ENCODE measurements at regions not wholly inside any gene's neighbourhood (a gene's known extent, or its start where the extent isn't known, plus 50 kb on each side); places are given as distances from the start of the nearest gene placed in this dataset.

GRCh38 chr18:38552732-38553321 is 987.2 kb upstream of the CELF4 start:
- DNase-seq (ENCODE audit: low read depth), result no peak
- no peak for TF ChIP-seq CTCF (IDR thresholded peaks at IDR 0.05; ENCODE audit: insufficient read depth, low read depth, low read length)
- H3K4me3 ChIP-seq (ENCODE audit: low read depth, low read length), result no peak overlapping the region

DNA sequence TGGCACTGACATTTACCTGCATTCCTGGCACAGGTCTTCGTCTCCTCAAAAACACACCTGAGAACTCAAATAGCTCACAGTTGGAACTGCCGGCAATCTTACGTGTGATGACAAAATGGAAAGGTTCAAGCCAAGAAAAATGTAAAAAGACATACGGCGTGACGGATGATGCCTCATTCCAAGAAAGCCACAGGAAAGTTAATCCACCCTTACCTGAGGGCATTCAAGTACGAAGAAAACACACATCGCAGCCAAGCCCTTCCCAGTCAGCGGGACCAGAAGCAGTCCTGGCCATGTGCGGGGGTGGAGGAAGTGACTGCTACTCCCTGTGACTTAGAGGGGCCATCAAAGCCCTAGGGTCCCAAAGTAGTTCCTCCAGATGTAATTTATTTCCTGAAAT is 986.3 kb upstream of the CELF4 start:
- no peak for DNase-seq (ENCODE audit: low read depth)
- H3K4me3 ChIP-seq (ENCODE audit: low read depth, low read length), result no peak overlapping the region
- TF ChIP-seq CTCF (IDR thresholded peaks at IDR 0.05; ENCODE audit: insufficient read depth, low read depth, low read length), result no peak

DNA sequence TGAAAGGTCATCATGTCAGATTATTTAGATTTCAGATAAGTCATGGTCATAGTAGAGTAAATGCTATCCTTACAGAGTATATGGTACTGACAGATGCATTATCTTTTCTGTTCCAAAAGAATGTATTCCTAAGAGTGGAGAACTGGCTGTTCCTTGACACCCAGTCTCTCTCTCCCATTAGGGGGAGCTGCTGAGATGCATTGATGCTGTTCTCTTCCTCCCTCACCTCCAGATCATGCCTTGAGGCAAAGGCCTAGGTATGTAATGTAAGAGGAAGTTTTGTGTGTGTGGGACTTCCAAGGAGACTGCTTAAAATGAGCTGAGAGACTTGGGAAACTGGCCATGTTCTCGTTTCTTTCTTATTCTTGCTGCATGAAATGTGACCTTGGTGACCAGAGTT is 979.5 kb upstream of the CELF4 start:
- H3K4me3 ChIP-seq (ENCODE audit: low read depth, low read length), result no peak overlapping the region
- DNase-seq (ENCODE audit: low read depth), result no peak
- no peak for TF ChIP-seq CTCF (IDR thresholded peaks at IDR 0.05; ENCODE audit: insufficient read depth, low read depth, low read length)

- H3K4me3 ChIP-seq (ENCODE audit: low read depth, low read length), result no peak overlapping the region
- no peak for DNase-seq (ENCODE audit: low read depth)
- TF ChIP-seq CTCF (IDR thresholded peaks at IDR 0.05; ENCODE audit: insufficient read depth, low read depth, low read length), result no peak
Measured at GRCh38 chr18:38539856-38540255, 974.3 kb upstream of the CELF4 start.

DNA sequence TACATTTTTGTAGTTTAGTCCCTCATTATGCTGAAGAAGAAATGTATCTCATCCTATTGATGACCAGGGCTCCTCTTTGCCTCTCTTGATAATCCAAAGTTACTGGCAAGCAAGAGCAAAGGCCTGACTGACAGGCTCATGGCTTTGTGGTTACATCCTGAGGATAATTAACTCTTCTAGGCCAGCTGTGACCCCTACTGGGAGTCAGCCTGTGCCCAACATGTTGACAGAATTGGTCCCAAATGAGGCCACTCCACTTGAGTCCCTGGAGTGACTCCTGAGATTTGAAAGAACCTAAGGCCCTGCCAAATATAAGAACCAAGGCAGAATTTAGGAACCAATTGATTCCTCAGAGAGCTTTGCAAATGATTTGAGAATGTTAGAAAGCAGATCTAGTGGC is 973.8 kb upstream of the CELF4 start:
- DNase-seq (ENCODE audit: low read depth), result no peak
- TF ChIP-seq CTCF (IDR thresholded peaks at IDR 0.05; ENCODE audit: insufficient read depth, low read depth, low read length), result no peak
- H3K4me3 ChIP-seq (ENCODE audit: low read depth, low read length), result no peak overlapping the region

DNA sequence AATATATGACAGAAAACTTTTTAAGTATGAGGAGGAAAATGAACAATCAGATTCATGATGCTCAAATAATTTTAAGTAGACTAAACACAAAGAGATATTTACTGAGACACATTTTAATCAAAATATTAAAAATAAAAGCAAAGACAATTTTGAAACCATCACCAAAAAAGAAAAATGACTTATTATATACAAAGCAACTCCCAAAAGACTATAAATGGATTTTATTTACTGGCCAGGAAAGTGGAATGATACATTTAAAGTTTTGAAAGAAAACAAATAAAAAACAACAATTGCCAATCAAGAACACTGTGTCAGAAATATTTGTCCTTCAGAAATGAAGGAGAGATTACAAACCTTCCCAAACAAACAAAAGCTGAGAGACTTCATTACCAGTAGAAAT is 968.5 kb upstream of the CELF4 start:
- TF ChIP-seq CTCF (IDR thresholded peaks at IDR 0.05; ENCODE audit: insufficient read depth, low read depth, low read length), result no peak
- DNase-seq (ENCODE audit: low read depth), result no peak
- H3K4me3 ChIP-seq (ENCODE audit: low read depth, low read length), result no peak overlapping the region

GRCh38 chr18:38526922-38527321 is 961.3 kb upstream of the CELF4 start:
- no peak for TF ChIP-seq CTCF (IDR thresholded peaks at IDR 0.05; ENCODE audit: insufficient read depth, low read depth, low read length)
- no peak overlapping the region for H3K4me3 ChIP-seq (ENCODE audit: low read depth, low read length)
- DNase-seq (ENCODE audit: low read depth), result no peak

All from fibroblast of villous mesenchyme (primary cell).